MM.1S (cell line): ENCODE measurements at regions not wholly inside any gene's neighbourhood (a gene's known extent, or its start where the extent isn't known, plus 50 kb on each side); places are given as distances from the start of the nearest gene placed in this dataset.

Source experiments
- CTCF ChIP-seq: fragments of 300-600 bp; sonication (generic); IDR thresholded peaks from 2 replicates; pipeline ENCODE4 v1.5.1; 2016; ENCODE audit warnings: antibody characterized with exemption, low read length, mixed read lengths
- EZH2phosphoT487 ChIP-seq: fragments of 300-600 bp; sonication (generic); IDR thresholded peaks from 2 replicates; pipeline ENCODE4 v1.6.1; 2018; ENCODE audit warnings: antibody characterized with exemption, low read length

DNA sequence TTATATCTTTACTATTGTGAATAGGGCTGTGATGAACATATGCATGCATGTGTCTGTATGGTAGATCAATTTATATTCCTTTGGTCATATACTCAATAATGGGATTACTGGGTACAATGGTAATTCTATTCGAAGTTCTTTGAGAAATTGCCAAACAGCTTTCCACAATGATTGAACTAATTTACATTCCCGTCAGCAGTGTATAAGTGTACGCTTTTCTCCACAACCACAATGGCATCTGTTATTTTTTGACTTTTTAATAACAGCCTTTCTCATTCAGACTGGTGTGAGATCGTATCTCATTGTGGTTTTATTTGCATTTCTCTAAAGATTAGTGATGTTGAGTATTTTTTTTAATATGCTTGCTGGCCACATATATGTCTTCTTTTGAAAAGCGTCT, 439.4 kb upstream of the KLHL4 start:
- TF ChIP-seq EZH2phosphoT487 = no peak
- no peak for TF ChIP-seq CTCF
